HG03139 (cell line): ENCODE measurements at regions not wholly inside any gene's neighbourhood (a gene's known extent, or its start where the extent isn't known, plus 50 kb on each side); places are given as distances from the start of the nearest gene placed in this dataset.
A peak's percentile ranks its signal among the peaks of the same experiment; 100 is the strongest.

Source experiments
- ATAC-seq: cut with Tn5 transposase; IDR thresholded peaks from one replicate; pipeline ENCODE4 v1.9.1; 2021; ENCODE audit not compliant: unreplicated experiment

GRCh38 chr1:198903203-198903602 is 264.4 kb downstream of the PTPRC start:
- ATAC-seq: no peak

GRCh38 chr1:198903621-198904020 is 264.8 kb downstream of the PTPRC start:
- ATAC-seq: no peak

- no peak for ATAC-seq
Measured at GRCh38 chr1:198904321-198904720, 265.5 kb downstream of the PTPRC start.

- no peak for ATAC-seq
Measured at GRCh38 chr1:198906739-198907422, 268.0 kb downstream of the PTPRC start.

- ATAC-seq: no peak
Measured at GRCh38 chr1:198907423-198907746, 268.5 kb downstream of the PTPRC start.

- ATAC-seq: no peak
Measured at GRCh38 chr1:198908995-198909394, 270.2 kb downstream of the PTPRC start.

- ATAC-seq: no peak
Measured at GRCh38 chr1:198909973-198910372, 271.1 kb downstream of the PTPRC start.

- no peak for ATAC-seq
Measured at GRCh38 chr1:198910816-198911215, 272.0 kb downstream of the PTPRC start.

GRCh38 chr1:198912046-198912445 is 273.2 kb downstream of the PTPRC start:
- no peak for ATAC-seq

GRCh38 chr1:198913667-198914066 is 274.8 kb downstream of the PTPRC start:
- ATAC-seq: no peak

GRCh38 chr1:198915327-198916231 is 276.7 kb downstream of the PTPRC start:
- no peak for ATAC-seq

- ATAC-seq: no peak
Measured at GRCh38 chr1:198917226-198917625, 278.4 kb downstream of the PTPRC start.

GRCh38 chr1:198918920-198919319 is 280.1 kb downstream of the PTPRC start:
- no peak for ATAC-seq

- peak; percentile 41 for ATAC-seq
Measured at GRCh38 chr1:198919667-198920398, 281.0 kb downstream of the PTPRC start.

- ATAC-seq: peak; percentile 62
Measured at GRCh38 chr1:198922638-198923430, 284.0 kb downstream of the PTPRC start.

GRCh38 chr1:198923993-198924392 is 285.2 kb downstream of the PTPRC start:
- ATAC-seq: no peak

- ATAC-seq: no peak
Measured at GRCh38 chr1:198925567-198925966, 286.7 kb downstream of the PTPRC start.

- no peak for ATAC-seq
Measured at GRCh38 chr1:198927129-198927528, 288.3 kb downstream of the PTPRC start.

- ATAC-seq: no peak
Measured at GRCh38 chr1:198929111-198929604, 290.3 kb downstream of the PTPRC start.

- ATAC-seq: no peak
Measured at GRCh38 chr1:198929961-198930599, 291.2 kb downstream of the PTPRC start.
